ENCODE measurements at regions not wholly inside any gene's neighbourhood (a gene's known extent, or its start where the extent isn't known, plus 50 kb on each side); places are given as distances from the start of the nearest gene placed in this dataset.
A peak's percentile ranks its signal among the peaks of the same experiment; 100 is the strongest.

DNA sequence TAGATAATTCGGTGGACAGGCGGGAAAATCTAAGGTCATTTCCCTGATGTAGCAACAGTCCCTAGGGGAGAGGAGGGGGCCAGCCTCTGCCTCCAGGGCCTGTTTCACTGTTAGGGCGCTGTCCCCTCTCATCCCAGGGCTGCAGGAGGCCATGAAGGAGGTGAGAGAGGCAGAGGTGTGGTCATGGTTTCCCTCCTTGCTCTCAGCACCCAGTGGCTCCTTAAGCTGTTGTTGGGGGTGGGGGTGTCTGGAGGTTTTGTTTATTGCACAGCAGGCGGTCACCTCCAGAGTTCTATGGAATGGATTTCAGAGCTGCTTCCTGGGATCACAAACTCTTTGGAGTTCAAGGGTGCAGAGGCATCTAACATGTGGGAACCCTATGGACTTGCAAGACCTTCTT, 212.5 kb upstream of the RTL1 start:
- TF ChIP-seq CTCF (IDR thresholded peaks at IDR 0.05), result no peak
- TF ChIP-seq POLR2A (IDR thresholded peaks at IDR 0.05), result no peak
- no peaks in the 10 kb centered on the region for H3K4me1 ChIP-seq
- WGBS (ENCODE audit: insufficient coverage, low coverage, low lambda C conversion rate, missing lambda C conversion rate), result 75% methylated on average over 4 of the region's 4 CpGs
- no peak overlapping the region for H3K27ac ChIP-seq
- ATAC-seq (no peak), DNase-seq (peak in 1 of 3 donors; percentile 27)
- no peaks in the 10 kb centered on the region for H3K27me3 ChIP-seq
- H3K36me3 ChIP-seq, result no peaks in the 10 kb centered on the region
- intact Hi-C loops (cut with DNase I), result no loop called here
- H3K9me3 ChIP-seq, result no peaks in the 10 kb centered on the region
- H3K4me3 ChIP-seq, result no peak overlapping the region

DNA sequence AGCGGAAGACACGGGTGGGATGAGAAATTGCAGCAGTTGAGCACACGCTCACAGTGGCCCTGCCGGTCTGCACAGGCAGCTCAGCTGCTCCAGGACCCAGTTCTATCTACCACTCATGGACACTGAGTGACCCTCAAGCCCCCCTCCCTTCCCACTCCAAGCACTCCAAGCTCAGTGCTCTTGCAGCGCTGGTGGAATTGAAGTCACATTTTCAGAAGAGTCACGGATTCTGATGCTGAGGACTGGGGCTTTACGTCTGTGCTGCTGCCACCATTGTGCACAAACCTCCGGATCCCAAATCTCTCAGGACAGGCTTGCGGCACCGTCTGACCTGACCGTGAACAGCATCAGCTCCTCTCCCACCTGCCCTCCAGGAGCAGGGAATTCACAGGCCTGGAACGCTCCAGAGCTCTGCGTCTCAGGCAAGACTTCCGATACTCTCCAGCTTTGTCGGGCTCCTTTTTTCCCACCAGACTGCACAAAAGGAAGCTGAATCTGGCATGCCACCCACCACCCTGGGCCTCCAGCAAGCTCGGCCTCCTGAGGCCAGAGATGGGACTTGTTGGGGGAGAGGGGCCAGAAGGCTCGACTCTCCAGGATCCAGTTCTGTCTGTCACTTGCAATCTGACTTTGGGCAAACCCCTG, 213.1 kb upstream of the RTL1 start:
- ATAC-seq, result no peak
- 56% methylated on average over 8 of the region's 17 CpGs for WGBS (ENCODE audit: insufficient coverage, low coverage, low lambda C conversion rate, missing lambda C conversion rate)

DNA sequence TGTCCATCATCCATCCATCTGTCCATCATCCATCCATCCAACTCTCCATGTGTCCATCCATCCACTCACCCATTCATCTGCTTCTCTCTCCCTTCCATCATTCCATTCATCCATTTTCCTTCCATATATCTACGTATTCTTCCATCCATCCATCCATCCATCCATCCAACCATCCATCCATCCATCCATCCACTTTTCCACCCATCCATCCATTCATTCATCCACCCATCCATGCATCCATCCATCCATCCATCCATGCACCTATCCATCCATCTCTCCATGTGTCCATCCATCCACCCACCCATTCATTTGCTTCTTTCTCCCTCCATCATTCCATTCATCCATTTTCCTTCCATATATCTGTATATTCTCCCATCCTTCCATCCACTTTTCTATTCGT, 214.0 kb upstream of the RTL1 start:
- H3K27me3 ChIP-seq, result no peaks in the 10 kb centered on the region
- no peaks in the 10 kb centered on the region for H3K9me3 ChIP-seq
- no peak overlapping the region for H3K4me3 ChIP-seq
- ATAC-seq, result no peak
- TF ChIP-seq POLR2A (IDR thresholded peaks at IDR 0.05) (no peak), CTCF (IDR thresholded peaks at IDR 0.05) (no peak)
- intact Hi-C loops (cut with DNase I), result no loop called here
- 34% methylated on average over 2 of the region's 2 CpGs for whole genome bisulfite sequencing (ENCODE audit: insufficient coverage, low coverage, low lambda C conversion rate, missing lambda C conversion rate)
- H3K36me3 ChIP-seq, result no peaks in the 10 kb centered on the region
- H3K27ac ChIP-seq, result no peak overlapping the region
- H3K4me1 ChIP-seq, result no peaks in the 10 kb centered on the region
- DNase-seq, result no peak

More for the DNA sequence above, 213.1 kb upstream of the RTL1 start:
- peak in 1 of 3 donors; percentile 38 for DNase-seq
- no peaks in the 10 kb centered on the region for H3K9me3 ChIP-seq
- TF ChIP-seq POLR2A (IDR thresholded peaks at IDR 0.05), result no peak
- no peak for TF ChIP-seq CTCF (IDR thresholded peaks at IDR 0.05)
- H3K4me1 ChIP-seq, result no peaks in the 10 kb centered on the region
- no peak overlapping the region for H3K4me3 ChIP-seq
- H3K27me3 ChIP-seq, result no peaks in the 10 kb centered on the region
- intact Hi-C loops (cut with DNase I), result no loop called here
- no peak overlapping the region for H3K27ac ChIP-seq
- H3K36me3 ChIP-seq, result no peaks in the 10 kb centered on the region

GRCh38 chr14:101118233-101118632, 214.7 kb upstream of the RTL1 start:
- no peaks in the 10 kb centered on the region for H3K27me3 ChIP-seq
- H3K27ac ChIP-seq, result no peak overlapping the region
- no peaks in the 10 kb centered on the region for H3K9me3 ChIP-seq
- peak in 1 of 3 donors; percentile 31 for DNase-seq
- intact Hi-C loops (cut with DNase I), result no loop called here
- 75% methylated on average over 4 of the region's 4 CpGs for WGBS (ENCODE audit: insufficient coverage, low coverage, low lambda C conversion rate, missing lambda C conversion rate)
- H3K36me3 ChIP-seq, result no peaks in the 10 kb centered on the region
- no peak for ATAC-seq
- no peak overlapping the region for H3K4me3 ChIP-seq
- H3K4me1 ChIP-seq, result no peaks in the 10 kb centered on the region
- TF ChIP-seq CTCF (IDR thresholded peaks at IDR 0.05), result no peak
- no peak for TF ChIP-seq POLR2A (IDR thresholded peaks at IDR 0.05)

Data from right lobe of liver (tissue), 6 donors.